A673 (cell line): ENCODE measurements at regions not wholly inside any gene's neighbourhood (a gene's known extent, or its start where the extent isn't known, plus 50 kb on each side); places are given as distances from the start of the nearest gene placed in this dataset.

Source experiments
- BruUV-seq: library from RNA; stranded (reverse); fragments of 400-500 nt; replicated peaks from 2 replicates; lab custom pipeline; 2021; lab: Mats Ljungman, UMichigan
- CTCF ChIA-PET: fragments of 300-600 bp; sonication (Branson Sonifier 250); formaldehyde crosslinking; loops from one replicate; lab custom pipeline; 2022; ENCODE audit warnings: antibody characterized with exemption; lab: Charles Lee
- POLR2A ChIA-PET: fragments of 300-600 bp; sonication (Branson Sonifier 250); formaldehyde crosslinking; loops from one replicate; lab custom pipeline; 2022; ENCODE audit warnings: antibody characterized with exemption; ENCODE audit not compliant: low non-redundant PET; lab: Charles Lee
- DNase-seq: peaks from one replicate; pipeline ENCODE4 v3.0.0-alpha.2; 2015; ENCODE audit warnings: low spot score
- H3K27ac ChIP-seq: fragments of 200-600 bp; sonication (generic); 2 replicates; pipeline ENCODE4 v1.5.1; 2016; ENCODE audit warnings: mixed run types, low read depth, mild to moderate bottlenecking, mixed read lengths, antibody characterized with exemption, low read length; ENCODE audit not compliant: poor library complexity, severe bottlenecking
- H3K27me3 ChIP-seq: fragments of 200-600 bp; sonication (generic); replicated peaks from 2 replicates; pipeline ENCODE4 v1.6.1; 2017; ENCODE audit warnings: mixed run types, low read depth, mild to moderate bottlenecking, mixed read lengths, antibody characterized with exemption, low read length; ENCODE audit not compliant: insufficient read depth, poor library complexity
- H3K36me3 ChIP-seq: fragments of 200-600 bp; sonication (generic); 2 replicates; pipeline ENCODE4 v1.6.1; 2016; ENCODE audit warnings: mixed run types, mild to moderate bottlenecking, mixed read lengths, antibody characterized with exemption, low read length; ENCODE audit not compliant: insufficient read depth, poor library complexity, severe bottlenecking
- H3K4me1 ChIP-seq: fragments of 200-600 bp; sonication (generic); 2 replicates; pipeline ENCODE4 v1.6.1; 2017; ENCODE audit warnings: mixed run types, mild to moderate bottlenecking, mixed read lengths, antibody characterized with exemption, low read length; ENCODE audit not compliant: insufficient read depth, poor library complexity, severe bottlenecking
- H3K4me3 ChIP-seq: fragments of 200-600 bp; sonication (generic); 2 replicates; pipeline ENCODE4 v1.5.1; 2016; ENCODE audit warnings: low read depth, mixed run types, mild to moderate bottlenecking, mixed read lengths, low read length; ENCODE audit not compliant: poor library complexity, severe bottlenecking
- H3K9me3 ChIP-seq: fragments of 200-600 bp; sonication (generic); 2 replicates; pipeline ENCODE4 v1.6.1; 2016; ENCODE audit warnings: mixed run types, low read depth, mild to moderate bottlenecking, mixed read lengths, antibody characterized with exemption, low read length; ENCODE audit not compliant: poor library complexity, severe bottlenecking
- CTCF ChIP-seq: fragments of 300-800, 200-600 bp; sonication (generic); conservative IDR thresholded peaks from 2 replicates; pipeline ENCODE4 v1.5.1; 2017; ENCODE audit warnings: low read depth, mild to moderate bottlenecking, antibody characterized with exemption, low read length, moderate library complexity, mixed read lengths
- EZH2 ChIP-seq: fragments of 200-600 bp; sonication (generic); IDR thresholded peaks from 2 replicates; pipeline ENCODE4 v1.6.1; 2017; ENCODE audit warnings: borderline replicate concordance, low read depth, mild to moderate bottlenecking, mixed read lengths, antibody characterized with exemption, low read length; ENCODE audit not compliant: poor library complexity, severe bottlenecking
- intact Hi-C: fragments of 100-400 bp; cut with micrococcal nuclease; formaldehyde crosslinking; loops from one replicate; pipeline ENCODE4 v1.10.0; 2022; ENCODE audit not compliant: unreplicated experiment

GRCh38 chr15:52975941-52976449 lies 185.9 kb upstream of the ONECUT1 start:
- H3K27ac ChIP-seq = no peak overlapping the region
- BruUV-seq = no TSS peak
- peaks cover 11% of the 10 kb centered on the region for H3K27me3 ChIP-seq
- no peaks in the 10 kb centered on the region for H3K9me3 ChIP-seq
- intact Hi-C loops = no loop called here
- ChIA-PET CTCF (no interaction called here), POLR2A (no interaction called here)
- no peak for DNase-seq
- TF ChIP-seq EZH2 = no peak
- no peak for TF ChIP-seq CTCF
- no peak overlapping the region for H3K4me3 ChIP-seq
- no peaks in the 10 kb centered on the region for H3K36me3 ChIP-seq
- no peaks in the 10 kb centered on the region for H3K4me1 ChIP-seq

GRCh38 chr15:52963865-52964264 lies 173.7 kb upstream of the ONECUT1 start:
- Histone ChIP-seq H3K9me3 (no peaks in the 10 kb centered on the region), H3K27ac (no peak overlapping the region), H3K4me3 (no peak overlapping the region), H3K4me1 (no peaks in the 10 kb centered on the region), H3K27me3 (no peaks in the 10 kb centered on the region), H3K36me3 (no peaks in the 10 kb centered on the region)
- no peak for DNase-seq
- ChIA-PET CTCF (no interaction called here), POLR2A (no interaction called here)
- no peak for TF ChIP-seq EZH2
- no peak for TF ChIP-seq CTCF
- no TSS peak for BruUV-seq
- intact Hi-C loops = no loop called here

GRCh38 chr15:52960283-52960682 lies 170.1 kb upstream of the ONECUT1 start:
- BruUV-seq = no TSS peak
- no peaks in the 10 kb centered on the region for H3K9me3 ChIP-seq
- H3K4me1 ChIP-seq = no peaks in the 10 kb centered on the region
- DNase-seq = no peak
- no peak for TF ChIP-seq EZH2
- no peak for TF ChIP-seq CTCF
- H3K27ac ChIP-seq = no peak overlapping the region
- intact Hi-C loops = no loop called here
- ChIA-PET CTCF (no interaction called here), POLR2A (no interaction called here)
- no peaks in the 10 kb centered on the region for H3K27me3 ChIP-seq
- H3K36me3 ChIP-seq = no peaks in the 10 kb centered on the region
- no peak overlapping the region for H3K4me3 ChIP-seq
